ENCODE measurements at regions not wholly inside any gene's neighbourhood (a gene's known extent, or its start where the extent isn't known, plus 50 kb on each side); places are given as distances from the start of the nearest gene placed in this dataset.
"Not testable (repeated sequence)": the region's sequence is repeated elsewhere in the genome, so short reads cannot be mapped to it uniquely, and the experiment has no call there.

GRCh38 chr12:75704664-75705063 is 193.3 kb upstream of the KRR1 start:
- DNase-seq (ENCODE audit: low spot score): no peak

GRCh38 chr12:75704208-75704607 is 192.8 kb upstream of the KRR1 start:
- DNase-seq (ENCODE audit: low spot score): no peak

- no peak for DNase-seq (ENCODE audit: low spot score)
These were observed 191.7 kb upstream of the KRR1 start for GRCh38 chr12:75703131-75703530.

GRCh38 chr12:75702477-75703093 is 191.2 kb upstream of the KRR1 start:
- no peak for DNase-seq (ENCODE audit: low spot score)

GRCh38 chr12:75701859-75702258 is 190.4 kb upstream of the KRR1 start:
- no peak for DNase-seq (ENCODE audit: low spot score)

- no peak for DNase-seq (ENCODE audit: low spot score)
These were observed 188.5 kb upstream of the KRR1 start for GRCh38 chr12:75699728-75700496.

GRCh38 chr12:75699251-75699650 is 187.8 kb upstream of the KRR1 start:
- no peak for DNase-seq (ENCODE audit: low spot score)

- no peak for DNase-seq (ENCODE audit: low spot score)
These were observed 186.6 kb upstream of the KRR1 start for GRCh38 chr12:75698052-75698451.

- DNase-seq (ENCODE audit: low spot score): no peak
These were observed 184.5 kb upstream of the KRR1 start for GRCh38 chr12:75695926-75696325.

- DNase-seq (ENCODE audit: low spot score): no peak
These were observed 183.3 kb upstream of the KRR1 start for GRCh38 chr12:75694534-75695268.

- DNase-seq (ENCODE audit: low spot score): no peak
These were observed 181.5 kb upstream of the KRR1 start for GRCh38 chr12:75692876-75693275.

GRCh38 chr12:75690296-75690955 is 179.0 kb upstream of the KRR1 start:
- no peak for DNase-seq (ENCODE audit: low spot score)

- DNase-seq (ENCODE audit: low spot score): not testable (repeated sequence)
These were observed 174.8 kb upstream of the KRR1 start for GRCh38 chr12:75686233-75686632.

- no peak for DNase-seq (ENCODE audit: low spot score)
These were observed 174.3 kb upstream of the KRR1 start for GRCh38 chr12:75685617-75686225.

- DNase-seq (ENCODE audit: low spot score): no peak
These were observed 173.5 kb upstream of the KRR1 start for GRCh38 chr12:75684678-75685616.

- DNase-seq (ENCODE audit: low spot score): not testable (repeated sequence)
These were observed 172.7 kb upstream of the KRR1 start for GRCh38 chr12:75683995-75684586.

- DNase-seq (ENCODE audit: low spot score): no peak
These were observed 171.8 kb upstream of the KRR1 start for GRCh38 chr12:75683220-75683619.

- DNase-seq (ENCODE audit: low spot score): no peak
These were observed 166.1 kb upstream of the KRR1 start for GRCh38 chr12:75677522-75677921.

- DNase-seq (ENCODE audit: low spot score): no peak
These were observed 163.0 kb upstream of the KRR1 start for GRCh38 chr12:75674393-75674792.

- no peak for DNase-seq (ENCODE audit: low spot score)
These were observed 160.8 kb upstream of the KRR1 start for GRCh38 chr12:75672200-75672599.

- DNase-seq (ENCODE audit: low spot score): no peak
These were observed 158.8 kb upstream of the KRR1 start for GRCh38 chr12:75670216-75670615.

All from COLO829 (cell line).